ENCODE measurements at regions not wholly inside any gene's neighbourhood (a gene's known extent, or its start where the extent isn't known, plus 50 kb on each side); places are given as distances from the start of the nearest gene placed in this dataset.

DNA sequence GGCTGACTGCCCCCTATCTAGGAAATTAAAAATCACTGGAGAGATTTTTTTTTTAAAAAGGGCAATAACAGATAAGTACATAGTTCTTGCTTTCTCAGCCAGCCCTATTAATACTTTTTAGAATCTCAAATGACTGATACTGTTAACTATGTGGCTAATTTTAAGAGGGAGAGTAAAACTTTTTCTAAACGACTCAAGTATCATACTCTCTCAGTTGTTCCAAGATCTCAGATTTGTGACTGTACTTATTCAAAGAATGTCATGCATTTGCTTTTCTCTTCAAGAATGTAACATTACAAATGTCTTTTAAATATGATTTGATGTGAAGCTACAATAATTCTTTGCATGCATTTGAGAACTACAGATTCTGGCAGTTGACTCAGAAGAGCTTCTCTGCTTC is 55.4 kb upstream of the RAB11FIP2 start:
- DNase-seq: no peak

DNA sequence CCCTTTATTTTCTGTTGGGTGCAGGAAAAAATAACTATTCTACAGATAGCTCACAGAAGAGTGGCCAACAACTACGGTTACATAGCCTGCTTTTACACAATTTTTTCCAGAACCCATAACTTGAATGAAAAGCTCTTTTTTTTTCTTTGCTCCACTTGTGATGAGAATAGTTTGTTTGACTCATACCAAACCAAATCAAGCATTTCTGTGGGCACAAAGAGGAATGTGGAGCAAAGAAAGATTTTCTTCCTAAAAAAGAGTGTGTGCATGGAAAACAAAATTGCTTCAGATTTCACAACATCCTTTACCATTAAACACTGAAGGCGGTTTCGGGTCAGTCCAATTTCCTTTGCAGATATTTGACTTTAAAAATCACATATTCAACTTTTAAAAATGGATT is 54.8 kb upstream of the RAB11FIP2 start:
- DNase-seq: no peak

Measured in DMS53 (cell line).